Stomach (tissue), 4 donors: ENCODE measurements at regions not wholly inside any gene's neighbourhood (a gene's known extent, or its start where the extent isn't known, plus 50 kb on each side); places are given as distances from the start of the nearest gene placed in this dataset.

Experiments
- POLR2A ChIP-seq, 4 donors: fragments of 450-650 bp; IDR thresholded peaks; one replicate each; pipeline ENCODE4 v1.6.1; 2016; ENCODE audit warnings: antibody characterized with exemption in 4 of 4, control low read depth in 2 of 4, mild to moderate bottlenecking in 1 of 4, moderate library complexity in 1 of 4
- TF ChIP-seq, protein P1 (sequence below), 7 experiments: fragments of 450-650 bp in 4 of 7; fragments of 200-600 bp in 3 of 7; sonication (generic) in 3 of 7; IDR thresholded peaks; one replicate each; pipeline ENCODE4 v1.5.1; 2016 to 2019; ENCODE audit warnings: antibody characterized with exemption in 7 of 7, control low read depth in 2 of 7, mild to moderate bottlenecking in 1 of 7

DNA sequence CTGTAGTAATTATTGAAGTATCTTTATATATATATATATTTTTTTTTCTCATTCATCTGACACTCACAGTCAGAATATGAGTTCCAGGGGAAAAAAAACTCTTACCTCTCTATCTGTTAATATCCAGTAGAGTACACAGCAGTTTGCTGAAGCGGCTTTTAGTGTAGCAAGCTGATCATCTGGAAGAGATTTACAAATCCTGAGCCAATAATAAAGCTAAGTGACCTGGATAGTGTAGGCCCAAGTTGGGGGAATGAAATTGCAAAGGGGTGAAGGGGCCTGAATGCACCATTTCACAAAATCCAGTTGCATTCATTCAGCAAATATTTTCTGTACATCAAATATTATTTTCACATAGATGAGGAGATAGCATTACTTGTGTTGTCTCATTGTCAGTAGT, 234.6 kb upstream of the FLRT2 start:
- TF ChIP-seq, protein P1, sequence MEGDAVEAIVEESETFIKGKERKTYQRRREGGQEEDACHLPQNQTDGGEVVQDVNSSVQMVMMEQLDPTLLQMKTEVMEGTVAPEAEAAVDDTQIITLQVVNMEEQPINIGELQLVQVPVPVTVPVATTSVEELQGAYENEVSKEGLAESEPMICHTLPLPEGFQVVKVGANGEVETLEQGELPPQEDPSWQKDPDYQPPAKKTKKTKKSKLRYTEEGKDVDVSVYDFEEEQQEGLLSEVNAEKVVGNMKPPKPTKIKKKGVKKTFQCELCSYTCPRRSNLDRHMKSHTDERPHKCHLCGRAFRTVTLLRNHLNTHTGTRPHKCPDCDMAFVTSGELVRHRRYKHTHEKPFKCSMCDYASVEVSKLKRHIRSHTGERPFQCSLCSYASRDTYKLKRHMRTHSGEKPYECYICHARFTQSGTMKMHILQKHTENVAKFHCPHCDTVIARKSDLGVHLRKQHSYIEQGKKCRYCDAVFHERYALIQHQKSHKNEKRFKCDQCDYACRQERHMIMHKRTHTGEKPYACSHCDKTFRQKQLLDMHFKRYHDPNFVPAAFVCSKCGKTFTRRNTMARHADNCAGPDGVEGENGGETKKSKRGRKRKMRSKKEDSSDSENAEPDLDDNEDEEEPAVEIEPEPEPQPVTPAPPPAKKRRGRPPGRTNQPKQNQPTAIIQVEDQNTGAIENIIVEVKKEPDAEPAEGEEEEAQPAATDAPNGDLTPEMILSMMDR (IDR thresholded peaks at IDR 0.05), result no peak
- no peak for TF ChIP-seq POLR2A (IDR thresholded peaks at IDR 0.05)
